SW480 (cell line): ENCODE measurements at regions not wholly inside any gene's neighbourhood (a gene's known extent, or its start where the extent isn't known, plus 50 kb on each side); places are given as distances from the start of the nearest gene placed in this dataset.

ENCODE experiments used
- DNase-seq: peaks from one replicate; pipeline ENCODE4 v3.0.0-alpha.2; 2016; ENCODE audit warnings: low spot score

- peak; percentile 22 for DNase-seq
These were observed 106.4 kb downstream of the TBX19 start for GRCh38 chr1:168386949-168387586.

DNA sequence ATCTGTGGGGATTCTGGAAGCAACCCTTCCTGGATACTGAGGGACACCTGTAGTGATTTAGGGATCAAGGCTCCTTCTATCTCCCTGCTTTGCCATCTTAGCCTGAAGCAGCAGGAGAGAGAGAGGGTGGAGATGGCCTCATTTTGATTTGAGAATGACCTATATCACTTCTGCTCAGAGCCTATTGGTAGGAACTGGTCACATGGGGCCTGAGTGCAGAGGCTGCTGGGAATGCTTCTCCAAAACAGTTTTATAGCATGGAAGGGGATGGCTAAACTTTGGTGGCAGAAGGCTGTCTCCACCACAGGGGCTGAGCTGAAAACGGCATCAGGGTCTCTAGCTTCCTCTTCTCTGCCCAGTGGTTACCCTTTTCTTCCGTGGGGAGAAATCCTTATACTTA is 105.8 kb downstream of the TBX19 start:
- no peak for DNase-seq

- DNase-seq, result no peak
These were observed 101.2 kb downstream of the TBX19 start for GRCh38 chr1:168381850-168382249.

DNA sequence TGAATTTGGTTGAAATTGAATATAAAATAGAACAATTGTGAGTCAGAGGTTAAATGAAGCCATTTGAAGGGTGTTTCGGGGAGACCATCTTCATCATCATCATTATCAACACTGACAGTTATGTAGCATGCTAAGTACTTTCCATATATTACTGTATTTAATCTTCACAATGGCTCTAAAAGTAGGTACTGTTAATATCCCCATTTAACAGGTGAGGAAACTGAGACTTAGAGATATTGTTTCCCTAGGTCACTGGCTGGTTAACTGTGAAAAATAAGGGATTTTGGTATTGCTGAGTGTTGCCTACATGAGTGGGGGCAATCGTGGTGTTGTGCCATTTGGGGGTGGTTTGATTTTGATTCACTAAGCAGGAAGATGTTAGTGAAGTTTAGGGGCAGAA is 100.3 kb downstream of the TBX19 start:
- DNase-seq, result no peak

- DNase-seq, result no peak
These were observed 98.6 kb downstream of the TBX19 start for GRCh38 chr1:168379104-168379860.

GRCh38 chr1:168375566-168376300 is 95.1 kb downstream of the TBX19 start:
- DNase-seq, result no peak

DNA sequence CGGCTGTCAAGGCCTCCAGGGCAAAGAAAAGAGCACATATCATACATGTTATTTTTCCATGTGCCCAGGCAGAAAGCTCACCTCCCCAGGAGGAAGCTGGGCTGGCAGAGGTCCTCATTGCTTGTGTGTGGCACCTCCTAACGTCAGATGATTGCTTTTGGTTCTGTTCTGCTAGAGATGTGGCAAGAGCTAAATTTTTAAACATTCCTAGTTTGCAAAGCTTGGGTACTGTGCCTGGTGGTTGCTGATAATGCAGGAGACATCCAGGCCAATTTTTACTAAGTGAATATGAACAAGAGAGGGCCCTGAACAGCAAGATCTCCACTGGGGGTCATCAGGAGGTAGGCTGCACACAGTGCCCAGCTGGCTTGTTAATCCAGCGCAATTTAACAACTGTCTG is 93.9 kb downstream of the TBX19 start:
- no peak for DNase-seq

DNA sequence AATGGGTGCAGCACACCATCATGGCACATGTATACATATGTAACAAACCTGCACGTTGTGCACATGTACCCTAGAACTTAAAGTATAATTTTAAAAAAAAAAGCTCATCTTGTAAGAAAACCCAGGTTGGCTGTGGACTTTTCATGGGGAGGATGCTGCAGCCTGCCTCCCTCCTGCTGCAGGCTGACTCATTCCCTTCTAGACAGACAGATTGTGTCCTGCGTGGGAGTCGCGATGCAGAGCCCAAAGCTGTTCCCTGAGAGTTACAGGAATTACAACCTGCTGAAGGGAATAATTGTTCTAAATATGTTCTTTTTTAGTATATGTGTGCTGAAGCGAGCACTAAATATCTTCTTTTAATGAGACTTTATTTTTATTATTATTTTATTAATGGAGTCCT is 93.2 kb downstream of the TBX19 start:
- no peak for DNase-seq

- no peak for DNase-seq
These were observed 92.2 kb downstream of the TBX19 start for GRCh38 chr1:168372861-168373371.

DNA sequence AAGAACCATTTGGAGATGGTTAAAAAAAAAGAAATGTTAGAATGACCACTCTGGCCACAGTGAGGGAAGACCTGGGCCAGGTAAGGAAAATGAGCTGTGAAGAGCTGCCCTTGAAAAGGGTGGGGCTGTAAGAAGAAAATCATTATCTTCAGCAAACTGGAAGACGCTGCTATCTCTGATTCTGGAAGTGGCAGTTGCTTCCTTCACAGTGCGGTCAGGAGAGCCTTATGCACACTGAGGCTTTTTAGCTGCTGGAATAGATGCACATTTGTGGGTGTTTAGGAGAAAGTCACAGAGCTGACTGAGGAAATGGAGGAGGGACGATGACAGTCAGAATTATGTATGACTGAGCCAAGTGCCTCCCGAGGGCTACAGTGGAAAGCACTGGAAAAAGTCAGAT is 91.6 kb downstream of the TBX19 start:
- DNase-seq, result no peak

- no peak for DNase-seq
These were observed 90.8 kb downstream of the TBX19 start for GRCh38 chr1:168371477-168371876.

DNA sequence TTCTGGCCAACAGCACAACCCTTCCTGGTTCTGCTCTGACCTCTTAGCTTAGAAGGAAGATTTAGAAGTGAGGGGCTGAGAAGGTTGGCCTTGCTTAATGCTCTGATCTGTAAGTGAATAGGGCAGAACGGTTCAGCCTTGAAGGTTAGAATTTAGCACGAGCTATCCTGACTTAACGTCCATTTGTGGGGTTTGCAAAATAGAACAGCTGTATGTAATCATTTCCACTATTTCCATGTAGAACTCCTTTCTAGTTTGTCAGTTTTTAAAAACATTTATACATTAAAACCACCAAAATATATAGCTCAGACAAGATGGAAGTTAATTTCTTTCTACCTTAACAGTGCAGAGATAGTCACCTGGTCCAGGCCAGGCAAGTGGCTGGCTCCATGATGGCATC is 89.9 kb downstream of the TBX19 start:
- DNase-seq, result no peak

- DNase-seq, result no peak
These were observed 89.0 kb downstream of the TBX19 start for GRCh38 chr1:168369655-168370054.

- no peak for DNase-seq
These were observed 87.5 kb downstream of the TBX19 start for GRCh38 chr1:168368131-168368530.

DNA sequence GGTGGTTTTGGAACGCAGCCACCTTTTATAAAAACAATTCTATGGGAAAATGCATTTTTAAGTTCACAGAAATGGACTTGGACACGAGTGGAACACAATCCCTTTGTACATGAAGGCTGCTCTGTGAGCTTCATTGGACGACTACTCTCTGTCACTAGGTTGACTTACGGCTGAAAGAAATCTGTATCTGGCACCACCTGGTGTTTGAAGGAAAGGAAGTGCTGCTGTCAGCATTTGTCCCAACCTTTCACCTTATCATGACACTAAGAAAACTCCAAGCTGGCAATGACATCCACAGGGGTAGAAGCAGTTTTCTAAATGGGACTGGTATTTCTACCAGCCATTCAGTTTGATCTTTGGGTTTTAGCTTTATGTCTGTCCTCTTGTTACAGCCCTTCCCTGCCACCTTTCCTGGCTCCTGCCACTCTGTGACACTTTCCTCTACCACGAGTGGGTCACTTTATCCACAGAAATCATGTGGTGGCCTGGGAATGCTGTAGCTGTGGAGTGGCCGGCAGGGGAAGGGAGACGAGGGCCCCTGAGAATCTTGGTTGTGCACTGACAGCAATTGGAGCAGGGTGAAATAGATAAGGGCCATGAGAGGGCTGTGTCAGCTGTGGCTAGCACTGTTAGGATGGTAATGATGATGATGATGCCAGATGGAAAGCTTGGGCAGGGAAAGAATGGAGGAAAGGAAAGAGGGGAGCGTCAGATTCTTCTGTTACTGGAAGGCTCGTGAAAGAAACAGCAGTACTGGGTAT is 85.2 kb downstream of the TBX19 start:
- peak; percentile 14 for DNase-seq
